ENCODE measurements at regions not wholly inside any gene's neighbourhood (a gene's known extent, or its start where the extent isn't known, plus 50 kb on each side); places are given as distances from the start of the nearest gene placed in this dataset.

- no peak overlapping the region for H3K27ac ChIP-seq
- WGBS = 62% methylated on average over 2 of the region's 2 CpGs
- TF ChIP-seq POLR2AphosphoS5 (IDR thresholded peaks at IDR 0.05) (no peak), POLR2A (IDR thresholded peaks at IDR 0.05) (no peak), CTCF (IDR thresholded peaks at IDR 0.05) (no peak)
- no peaks in the 10 kb centered on the region for H3K36me3 ChIP-seq
- intact Hi-C loops (cut with DNase I) = no loop called here
- DNase-seq (ENCODE audit: low spot score) = no peak
- no peaks in the 10 kb centered on the region for H3K9me3 ChIP-seq
- H3K27me3 ChIP-seq (replicated peaks; ENCODE audit: insufficient read depth) = no peaks in the 10 kb centered on the region
- H3K4me1 ChIP-seq (replicated peaks) = no peaks in the 10 kb centered on the region
- no peak overlapping the region for H3K4me3 ChIP-seq
Observed at GRCh38 chr4:108533876-108534275, 86.5 kb upstream of the RPL34 start.

GRCh38 chr4:108533245-108533844 is 87.0 kb upstream of the RPL34 start:
- H3K36me3 ChIP-seq = no peaks in the 10 kb centered on the region
- no peak overlapping the region for H3K4me3 ChIP-seq
- no peaks in the 10 kb centered on the region for H3K4me1 ChIP-seq (replicated peaks)
- no peak for DNase-seq (ENCODE audit: low spot score)
- no peaks in the 10 kb centered on the region for H3K27me3 ChIP-seq (replicated peaks; ENCODE audit: insufficient read depth)
- 31% methylated on average over 4 of the region's 4 CpGs for WGBS
- TF ChIP-seq CTCF (IDR thresholded peaks at IDR 0.05) (no peak), POLR2AphosphoS5 (IDR thresholded peaks at IDR 0.05) (no peak), POLR2A (IDR thresholded peaks at IDR 0.05) (no peak)
- no peaks in the 10 kb centered on the region for H3K9me3 ChIP-seq
- H3K27ac ChIP-seq = no peak overlapping the region
- intact Hi-C loops (cut with DNase I) = no loop called here

GRCh38 chr4:108532738-108533137 is 87.6 kb upstream of the RPL34 start:
- H3K27me3 ChIP-seq (replicated peaks; ENCODE audit: insufficient read depth) = no peaks in the 10 kb centered on the region
- H3K4me3 ChIP-seq = no peak overlapping the region
- H3K27ac ChIP-seq = no peak overlapping the region
- DNase-seq (ENCODE audit: low spot score) = no peak
- H3K36me3 ChIP-seq = no peaks in the 10 kb centered on the region
- no peaks in the 10 kb centered on the region for H3K9me3 ChIP-seq
- 37% methylated on average over 2 of the region's 2 CpGs for WGBS
- H3K4me1 ChIP-seq (replicated peaks) = no peaks in the 10 kb centered on the region
- TF ChIP-seq POLR2AphosphoS5 (IDR thresholded peaks at IDR 0.05) = no peak
- no peak for TF ChIP-seq POLR2A (IDR thresholded peaks at IDR 0.05)
- TF ChIP-seq CTCF (IDR thresholded peaks at IDR 0.05) = no peak
- intact Hi-C loops (cut with DNase I) = no loop called here

- no peak overlapping the region for H3K4me3 ChIP-seq
- no peaks in the 10 kb centered on the region for H3K36me3 ChIP-seq
- intact Hi-C loops (cut with DNase I) = no loop called here
- no peaks in the 10 kb centered on the region for H3K9me3 ChIP-seq
- DNase-seq (ENCODE audit: low spot score) = no peak
- WGBS = 80% methylated on average over 5 of the region's 5 CpGs
- no peak overlapping the region for H3K27ac ChIP-seq
- H3K4me1 ChIP-seq (replicated peaks) = no peaks in the 10 kb centered on the region
- TF ChIP-seq POLR2AphosphoS5 (IDR thresholded peaks at IDR 0.05) (no peak), POLR2A (IDR thresholded peaks at IDR 0.05) (no peak), CTCF (IDR thresholded peaks at IDR 0.05) (no peak)
- H3K27me3 ChIP-seq (replicated peaks; ENCODE audit: insufficient read depth) = no peaks in the 10 kb centered on the region
Observed at GRCh38 chr4:108532187-108532586, 88.2 kb upstream of the RPL34 start.

- 64% methylated on average over 2 of the region's 2 CpGs for WGBS
- intact Hi-C loops (cut with DNase I) = no loop called here
- no peaks in the 10 kb centered on the region for H3K27me3 ChIP-seq (replicated peaks; ENCODE audit: insufficient read depth)
- H3K36me3 ChIP-seq = no peaks in the 10 kb centered on the region
- DNase-seq (ENCODE audit: low spot score) = no peak
- H3K27ac ChIP-seq = no peak overlapping the region
- H3K9me3 ChIP-seq = no peaks in the 10 kb centered on the region
- no peak overlapping the region for H3K4me3 ChIP-seq
- TF ChIP-seq POLR2A (IDR thresholded peaks at IDR 0.05) (no peak), POLR2AphosphoS5 (IDR thresholded peaks at IDR 0.05) (no peak), CTCF (IDR thresholded peaks at IDR 0.05) (no peak)
- H3K4me1 ChIP-seq (replicated peaks) = no peaks in the 10 kb centered on the region
Observed at GRCh38 chr4:108531461-108531860, 88.9 kb upstream of the RPL34 start.

Measured in prostate gland (tissue), 2 donors.